ENCODE measurements at regions not wholly inside any gene's neighbourhood (a gene's known extent, or its start where the extent isn't known, plus 50 kb on each side); places are given as distances from the start of the nearest gene placed in this dataset.

DNA sequence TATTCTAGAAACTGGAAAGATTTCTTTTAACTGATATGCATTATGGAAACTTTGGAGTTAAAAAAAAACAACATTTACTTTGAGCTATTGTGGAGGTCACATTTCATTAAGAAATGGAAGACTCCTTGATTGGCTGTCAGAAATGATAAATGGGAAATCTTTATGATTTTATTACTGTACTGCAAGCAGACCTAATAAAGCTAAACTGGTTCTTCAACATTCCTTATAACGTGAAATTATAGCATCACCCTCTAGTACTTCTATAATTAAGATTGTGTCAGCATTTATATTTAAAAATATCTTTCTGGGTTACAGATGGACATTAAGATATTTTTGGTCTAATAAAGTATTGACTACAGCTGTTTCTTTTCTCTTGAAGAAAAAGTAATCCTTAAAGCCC lies 213.8 kb upstream of the PACRGL start:
- Histone ChIP-seq H2AFZ (ENCODE audit: low read length) (no peak overlapping the region), H3K4me3 (ENCODE audit: low read depth, low read length, poor library complexity, severe bottlenecking) (no peak overlapping the region), H3K4me2 (ENCODE audit: low read length) (no peak overlapping the region), H4K20me1 (ENCODE audit: insufficient read depth, low read length) (no peaks in the 10 kb centered on the region), H3K36me3 (ENCODE audit: insufficient read depth, low read length) (no peaks in the 10 kb centered on the region), H3K9me3 (ENCODE audit: low read length) (no peaks in the 10 kb centered on the region), H3K4me1 (ENCODE audit: insufficient read depth, low read length, severe bottlenecking) (no peaks in the 10 kb centered on the region), H3K79me2 (ENCODE audit: insufficient read depth, low read length) (no peaks in the 10 kb centered on the region), H3K27me3 (ENCODE audit: insufficient read depth, low read length) (no peaks in the 10 kb centered on the region), H3K27ac (ENCODE audit: low read depth, low read length, poor library complexity, severe bottlenecking) (no peak overlapping the region), H3K9me2 (ENCODE audit: low read depth, low read length) (no peaks in the 10 kb centered on the region), H3F3A (ENCODE audit: insufficient read depth, low read length) (no peaks in the 10 kb centered on the region), H3K9ac (ENCODE audit: low read length) (no peak overlapping the region)
- TF ChIP-seq, protein P1, sequence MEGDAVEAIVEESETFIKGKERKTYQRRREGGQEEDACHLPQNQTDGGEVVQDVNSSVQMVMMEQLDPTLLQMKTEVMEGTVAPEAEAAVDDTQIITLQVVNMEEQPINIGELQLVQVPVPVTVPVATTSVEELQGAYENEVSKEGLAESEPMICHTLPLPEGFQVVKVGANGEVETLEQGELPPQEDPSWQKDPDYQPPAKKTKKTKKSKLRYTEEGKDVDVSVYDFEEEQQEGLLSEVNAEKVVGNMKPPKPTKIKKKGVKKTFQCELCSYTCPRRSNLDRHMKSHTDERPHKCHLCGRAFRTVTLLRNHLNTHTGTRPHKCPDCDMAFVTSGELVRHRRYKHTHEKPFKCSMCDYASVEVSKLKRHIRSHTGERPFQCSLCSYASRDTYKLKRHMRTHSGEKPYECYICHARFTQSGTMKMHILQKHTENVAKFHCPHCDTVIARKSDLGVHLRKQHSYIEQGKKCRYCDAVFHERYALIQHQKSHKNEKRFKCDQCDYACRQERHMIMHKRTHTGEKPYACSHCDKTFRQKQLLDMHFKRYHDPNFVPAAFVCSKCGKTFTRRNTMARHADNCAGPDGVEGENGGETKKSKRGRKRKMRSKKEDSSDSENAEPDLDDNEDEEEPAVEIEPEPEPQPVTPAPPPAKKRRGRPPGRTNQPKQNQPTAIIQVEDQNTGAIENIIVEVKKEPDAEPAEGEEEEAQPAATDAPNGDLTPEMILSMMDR (IDR thresholded peaks at IDR 0.05; ENCODE audit: low read length), result no peak
- no peak for TF ChIP-seq EZH2 (IDR thresholded peaks at IDR 0.05; ENCODE audit: borderline replicate concordance, low read length)

DNA sequence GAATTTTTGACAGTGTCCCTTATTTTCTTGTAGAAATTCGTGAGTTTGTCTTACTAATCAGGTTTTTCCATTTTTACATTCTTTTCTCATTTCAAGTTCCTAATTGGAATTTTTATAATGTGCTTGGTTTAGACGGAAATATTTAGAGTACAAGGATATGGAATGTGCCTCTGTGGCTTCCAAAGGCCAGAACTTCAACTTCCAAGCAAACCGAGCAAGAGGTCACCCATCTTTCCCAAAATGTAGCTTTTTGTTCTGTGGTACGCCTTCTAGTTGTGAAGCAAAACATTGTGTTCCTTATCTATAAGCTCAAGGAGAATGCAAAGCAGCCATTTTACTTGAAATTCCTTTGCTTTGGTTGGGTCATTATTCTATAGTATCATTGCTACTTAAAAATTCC lies 212.8 kb upstream of the PACRGL start:
- Histone ChIP-seq H3K4me1 (ENCODE audit: insufficient read depth, low read length, severe bottlenecking) (no peaks in the 10 kb centered on the region), H3K27ac (ENCODE audit: low read depth, low read length, poor library complexity, severe bottlenecking) (no peak overlapping the region), H3K4me2 (ENCODE audit: low read length) (no peak overlapping the region), H3K36me3 (ENCODE audit: insufficient read depth, low read length) (no peaks in the 10 kb centered on the region), H3F3A (ENCODE audit: insufficient read depth, low read length) (no peaks in the 10 kb centered on the region), H4K20me1 (ENCODE audit: insufficient read depth, low read length) (no peaks in the 10 kb centered on the region), H3K27me3 (ENCODE audit: insufficient read depth, low read length) (no peaks in the 10 kb centered on the region), H3K9me3 (ENCODE audit: low read length) (no peaks in the 10 kb centered on the region), H3K4me3 (ENCODE audit: low read depth, low read length, poor library complexity, severe bottlenecking) (no peak overlapping the region), H3K9ac (ENCODE audit: low read length) (no peak overlapping the region), H3K9me2 (ENCODE audit: low read depth, low read length) (no peaks in the 10 kb centered on the region), H3K79me2 (ENCODE audit: insufficient read depth, low read length) (no peaks in the 10 kb centered on the region), H2AFZ (ENCODE audit: low read length) (no peak overlapping the region)
- TF ChIP-seq EZH2 (IDR thresholded peaks at IDR 0.05; ENCODE audit: borderline replicate concordance, low read length), result no peak
- TF ChIP-seq, protein P1 (IDR thresholded peaks at IDR 0.05; ENCODE audit: low read length), result no peak

- Histone ChIP-seq H3K4me3 (ENCODE audit: low read depth, low read length, poor library complexity, severe bottlenecking) (no peak overlapping the region), H3K9me2 (ENCODE audit: low read depth, low read length) (no peaks in the 10 kb centered on the region), H3K27ac (ENCODE audit: low read depth, low read length, poor library complexity, severe bottlenecking) (no peak overlapping the region), H2AFZ (ENCODE audit: low read length) (no peak overlapping the region), H3K79me2 (ENCODE audit: insufficient read depth, low read length) (no peaks in the 10 kb centered on the region), H3K4me1 (ENCODE audit: insufficient read depth, low read length, severe bottlenecking) (no peaks in the 10 kb centered on the region), H3K9me3 (ENCODE audit: low read length) (no peaks in the 10 kb centered on the region), H3K9ac (ENCODE audit: low read length) (no peak overlapping the region), H4K20me1 (ENCODE audit: insufficient read depth, low read length) (no peaks in the 10 kb centered on the region), H3K27me3 (ENCODE audit: insufficient read depth, low read length) (no peaks in the 10 kb centered on the region), H3K4me2 (ENCODE audit: low read length) (no peak overlapping the region), H3F3A (ENCODE audit: insufficient read depth, low read length) (no peaks in the 10 kb centered on the region), H3K36me3 (ENCODE audit: insufficient read depth, low read length) (no peaks in the 10 kb centered on the region)
- TF ChIP-seq, protein P1 (IDR thresholded peaks at IDR 0.05; ENCODE audit: low read length), result no peak
- TF ChIP-seq EZH2 (IDR thresholded peaks at IDR 0.05; ENCODE audit: borderline replicate concordance, low read length), result no peak
Measured at GRCh38 chr4:20487852-20488251, 212.4 kb upstream of the PACRGL start.

Data from OCI-LY1 (cell line).